ENCODE measurements at regions not wholly inside any gene's neighbourhood (a gene's known extent, or its start where the extent isn't known, plus 50 kb on each side); places are given as distances from the start of the nearest gene placed in this dataset.

DNA sequence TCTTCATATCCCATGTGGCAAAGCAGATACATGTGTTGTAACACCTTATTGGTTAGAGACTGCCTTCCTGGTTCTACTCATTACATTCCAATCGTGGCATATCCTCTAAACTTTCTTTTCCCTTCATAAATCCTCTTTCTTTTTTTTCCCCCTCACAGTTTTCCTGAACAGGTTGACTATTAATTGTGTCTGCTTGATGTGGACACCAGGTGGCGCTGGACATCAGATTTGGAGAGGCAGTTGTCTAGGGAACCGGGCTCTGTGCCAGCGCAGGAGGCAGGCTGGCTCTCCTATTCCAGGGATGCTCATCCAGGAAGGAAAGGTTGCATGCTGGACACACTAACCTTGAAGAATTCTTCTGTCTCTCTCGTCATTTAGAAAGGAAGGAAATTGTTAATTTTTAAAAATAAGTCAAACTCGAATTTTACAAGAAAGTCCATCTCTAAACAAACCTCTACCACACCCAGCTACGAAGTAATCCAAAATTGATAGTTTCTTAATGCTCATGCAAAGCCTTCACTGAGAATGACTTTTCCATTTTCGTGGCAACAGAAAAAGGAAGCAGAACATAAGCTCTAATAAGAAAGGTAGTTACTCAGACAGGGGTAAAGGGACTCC is 59.4 kb upstream of the ASB17 start:
- intact Hi-C loops (cut with DNase I) = no loop called here
- no peaks in the 10 kb centered on the region for H3K36me3 ChIP-seq
- H3K9me3 ChIP-seq = no peaks in the 10 kb centered on the region
- no peak overlapping the region for H3K27ac ChIP-seq
- TF ChIP-seq, protein P1, sequence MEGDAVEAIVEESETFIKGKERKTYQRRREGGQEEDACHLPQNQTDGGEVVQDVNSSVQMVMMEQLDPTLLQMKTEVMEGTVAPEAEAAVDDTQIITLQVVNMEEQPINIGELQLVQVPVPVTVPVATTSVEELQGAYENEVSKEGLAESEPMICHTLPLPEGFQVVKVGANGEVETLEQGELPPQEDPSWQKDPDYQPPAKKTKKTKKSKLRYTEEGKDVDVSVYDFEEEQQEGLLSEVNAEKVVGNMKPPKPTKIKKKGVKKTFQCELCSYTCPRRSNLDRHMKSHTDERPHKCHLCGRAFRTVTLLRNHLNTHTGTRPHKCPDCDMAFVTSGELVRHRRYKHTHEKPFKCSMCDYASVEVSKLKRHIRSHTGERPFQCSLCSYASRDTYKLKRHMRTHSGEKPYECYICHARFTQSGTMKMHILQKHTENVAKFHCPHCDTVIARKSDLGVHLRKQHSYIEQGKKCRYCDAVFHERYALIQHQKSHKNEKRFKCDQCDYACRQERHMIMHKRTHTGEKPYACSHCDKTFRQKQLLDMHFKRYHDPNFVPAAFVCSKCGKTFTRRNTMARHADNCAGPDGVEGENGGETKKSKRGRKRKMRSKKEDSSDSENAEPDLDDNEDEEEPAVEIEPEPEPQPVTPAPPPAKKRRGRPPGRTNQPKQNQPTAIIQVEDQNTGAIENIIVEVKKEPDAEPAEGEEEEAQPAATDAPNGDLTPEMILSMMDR (IDR thresholded peaks at IDR 0.05) = peak; percentile 80
- no peak overlapping the region for H3K4me3 ChIP-seq
- ATAC-seq (peak; percentile 85 to 87), DNase-seq (peak; percentile 92)
- no peaks in the 10 kb centered on the region for H3K4me1 ChIP-seq
- no peaks in the 10 kb centered on the region for H3K27me3 ChIP-seq (ENCODE audit: low read depth)

DNA sequence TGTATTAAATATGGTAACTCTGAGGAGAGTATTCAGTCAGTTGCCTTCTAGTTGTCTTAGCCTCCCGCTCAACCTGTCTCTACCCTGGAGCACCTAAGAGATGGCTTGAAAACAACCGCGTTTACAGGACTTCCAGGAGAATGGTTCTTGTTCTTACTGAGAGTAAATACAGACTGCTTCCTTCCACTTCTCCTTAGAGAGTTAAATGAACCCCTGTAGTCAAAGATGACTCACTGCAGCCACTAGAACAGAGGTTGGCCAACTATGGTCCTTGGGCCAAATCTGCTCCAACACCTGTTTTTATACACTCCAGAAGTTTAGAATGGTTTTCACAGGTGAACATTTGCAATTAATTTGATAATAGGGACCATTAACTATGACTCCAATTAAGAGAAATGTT is 60.1 kb upstream of the ASB17 start:
- no peak for DNase-seq
- ATAC-seq = no peak
- Histone ChIP-seq H3K9me3 (no peaks in the 10 kb centered on the region), H3K4me1 (no peaks in the 10 kb centered on the region), H3K36me3 (no peaks in the 10 kb centered on the region), H3K27ac (no peak overlapping the region), H3K27me3 (ENCODE audit: low read depth) (no peaks in the 10 kb centered on the region), H3K4me3 (no peak overlapping the region)
- intact Hi-C loops (cut with DNase I) = no loop called here
- TF ChIP-seq, protein P1 (IDR thresholded peaks at IDR 0.05) = no peak

DNA sequence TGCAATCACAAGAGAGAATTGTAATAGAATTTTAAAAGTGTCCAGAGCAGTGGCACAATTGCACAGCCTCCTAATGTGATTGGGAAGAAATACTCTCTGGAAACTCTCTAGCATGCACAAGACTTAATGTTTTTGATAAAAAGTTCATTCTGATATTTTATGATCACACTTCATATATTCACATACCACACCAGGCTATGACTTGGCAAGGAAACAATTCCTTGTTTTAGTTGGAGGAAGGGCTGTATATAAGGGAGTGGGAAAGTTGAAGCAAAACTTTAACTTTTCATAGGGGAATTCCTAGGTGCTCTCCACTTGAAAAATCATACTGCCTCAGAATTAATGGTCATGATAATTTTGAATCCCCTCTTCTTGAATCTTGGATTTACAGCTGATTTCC is 61.5 kb upstream of the ASB17 start:
- Histone ChIP-seq H3K4me1 (no peaks in the 10 kb centered on the region), H3K36me3 (no peaks in the 10 kb centered on the region), H3K9me3 (no peaks in the 10 kb centered on the region), H3K4me3 (no peak overlapping the region), H3K27ac (no peak overlapping the region), H3K27me3 (ENCODE audit: low read depth) (no peaks in the 10 kb centered on the region)
- ATAC-seq = no peak
- TF ChIP-seq, protein P1 (IDR thresholded peaks at IDR 0.05) = no peak
- intact Hi-C loops (cut with DNase I) = no loop called here
- no peak for DNase-seq

DNA sequence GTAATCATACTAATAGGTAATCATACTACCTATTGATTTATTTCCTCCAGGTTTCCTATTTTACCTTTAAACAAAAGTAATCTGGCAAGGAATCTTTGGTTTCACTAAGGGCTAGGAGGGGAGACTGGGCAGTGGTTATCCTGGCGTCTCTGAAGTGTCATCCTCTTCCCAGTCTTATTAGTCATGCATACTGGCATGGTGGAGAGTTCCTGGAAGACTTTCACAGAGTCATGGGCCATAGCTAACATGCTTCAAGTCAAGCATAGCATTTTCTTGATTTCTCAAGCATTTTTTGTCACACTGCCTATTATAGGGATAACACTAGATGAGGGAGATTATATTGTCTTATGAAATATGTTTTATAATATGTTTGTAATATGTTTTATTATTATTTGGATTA is 64.0 kb upstream of the ASB17 start:
- H3K36me3 ChIP-seq = no peaks in the 10 kb centered on the region
- H3K27me3 ChIP-seq (ENCODE audit: low read depth) = no peaks in the 10 kb centered on the region
- H3K4me3 ChIP-seq = no peak overlapping the region
- intact Hi-C loops (cut with DNase I) = no loop called here
- TF ChIP-seq, protein P1 (IDR thresholded peaks at IDR 0.05) = no peak
- no peak overlapping the region for H3K27ac ChIP-seq
- DNase-seq (no peak), ATAC-seq (no peak)
- no peaks in the 10 kb centered on the region for H3K4me1 ChIP-seq
- H3K9me3 ChIP-seq = no peaks in the 10 kb centered on the region

DNA sequence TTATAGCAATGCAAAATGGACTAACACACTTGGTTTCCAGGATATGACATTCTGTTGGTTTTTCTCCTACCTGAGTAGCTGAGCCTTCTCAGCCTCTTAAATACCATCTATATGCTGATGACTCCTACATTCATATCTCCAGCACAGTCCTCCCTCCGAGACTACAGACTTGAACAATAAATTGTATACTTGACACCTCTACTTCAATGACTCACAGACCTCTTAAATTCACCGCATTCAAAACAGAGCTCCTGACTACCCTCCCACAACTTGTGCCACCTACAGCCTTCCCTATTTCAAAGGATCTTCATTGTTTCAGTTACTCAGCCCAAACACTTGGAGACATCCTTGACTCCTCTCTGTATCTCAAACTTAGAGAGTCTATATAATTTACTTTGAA is 66.8 kb upstream of the ASB17 start:
- Histone ChIP-seq H3K27me3 (ENCODE audit: low read depth) (no peaks in the 10 kb centered on the region), H3K27ac (no peak overlapping the region), H3K4me1 (no peaks in the 10 kb centered on the region), H3K36me3 (no peaks in the 10 kb centered on the region), H3K9me3 (no peaks in the 10 kb centered on the region), H3K4me3 (no peak overlapping the region)
- TF ChIP-seq, protein P1 (IDR thresholded peaks at IDR 0.05) = no peak
- no peak for ATAC-seq
- intact Hi-C loops (cut with DNase I) = no loop called here
- no peak for DNase-seq

Data from lower lobe of right lung (tissue), 2 donors.